ENCODE measurements at regions not wholly inside any gene's neighbourhood (a gene's known extent, or its start where the extent isn't known, plus 50 kb on each side); places are given as distances from the start of the nearest gene placed in this dataset.

DNA sequence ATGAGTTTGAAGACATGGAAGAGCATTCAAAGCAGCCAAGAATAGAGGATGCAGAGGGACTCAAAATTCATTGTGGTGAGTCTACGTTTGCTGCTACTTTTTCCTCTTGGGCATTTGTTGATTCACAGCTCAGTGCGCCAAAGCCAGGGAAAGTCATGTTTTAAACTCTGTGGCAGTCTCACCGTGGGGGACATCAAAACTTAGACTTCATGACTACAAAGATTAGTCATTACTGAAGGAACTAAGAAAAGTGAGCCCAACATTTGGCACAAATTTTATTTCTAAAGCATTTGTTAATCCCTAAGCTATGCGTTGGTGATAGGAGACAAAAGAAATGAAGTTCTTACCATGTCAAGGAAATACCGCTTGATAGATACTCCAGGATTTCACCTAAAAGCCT lies 73.7 kb upstream of the MTAP start:
- peaks cover 0 to 9% (median 0%) of the 10 kb centered on the region in 5 experiments for H3K27me3 ChIP-seq (replicated peaks in 2 of 5; ENCODE audit: control insufficient read depth in 4 of 5, insufficient read depth in 5 of 5, low read length in 4 of 5)
- 83% methylated on average over 5 of the region's 5 CpGs for WGBS (ENCODE audit: insufficient coverage)
- no peaks in the 10 kb centered on the region for H3K36me3 ChIP-seq (ENCODE audit: control insufficient read depth in 4 of 4, insufficient read depth in 4 of 4, low read length in 3 of 4)
- no peak overlapping the region for H3K27ac ChIP-seq (ENCODE audit: insufficient read depth in 1 of 2, low read depth in 1 of 2, low read length in 2 of 2, poor library complexity in 1 of 2, severe bottlenecking in 2 of 2)
- POLR2A ChIA-PET = no interaction called here
- no peaks in the 10 kb centered on the region for H3K4me1 ChIP-seq (ENCODE audit: control extremely low read depth in 1 of 4, control insufficient read depth in 4 of 4, insufficient read depth in 4 of 4, low read length in 3 of 4)
- H3K4me3 ChIP-seq (ENCODE audit: control insufficient read depth in 1 of 7, extremely low read depth in 1 of 7, insufficient read depth in 4 of 7, low read depth in 2 of 7, low read length in 6 of 7) = no peak overlapping the region
- CTCF ChIA-PET = no interaction called here
- no peak for DNase-seq
- no peaks in the 10 kb centered on the region for H3K9me3 ChIP-seq (ENCODE audit: control extremely low read depth in 1 of 5, control insufficient read depth in 4 of 5, insufficient read depth in 2 of 5, low read depth in 1 of 5, low read length in 4 of 5)

DNA sequence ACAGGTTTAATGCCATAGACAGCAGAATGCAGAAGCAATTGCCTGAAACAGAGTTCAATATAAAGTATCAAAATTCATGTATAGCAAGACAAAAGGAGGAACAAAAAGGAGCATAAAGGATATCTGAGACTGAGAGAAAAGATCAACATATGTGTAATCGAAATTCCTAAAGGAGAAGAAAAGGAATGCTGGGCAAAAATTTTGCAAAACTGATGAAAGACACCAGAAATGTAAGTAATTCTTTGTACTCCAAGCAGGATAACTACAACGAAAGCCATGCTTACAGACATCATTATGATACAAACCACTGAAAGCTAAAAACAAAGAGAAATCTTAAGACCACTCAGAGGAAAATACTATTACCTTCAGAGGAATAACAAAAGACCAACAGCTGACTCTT lies 72.8 kb upstream of the MTAP start:
- Histone ChIP-seq H3K4me3 (ENCODE audit: control insufficient read depth in 1 of 7, extremely low read depth in 1 of 7, insufficient read depth in 4 of 7, low read depth in 2 of 7, low read length in 6 of 7) (no peak overlapping the region), H3K27ac (ENCODE audit: insufficient read depth in 1 of 2, low read depth in 1 of 2, low read length in 2 of 2, poor library complexity in 1 of 2, severe bottlenecking in 2 of 2) (no peak overlapping the region), H3K9me3 (ENCODE audit: control extremely low read depth in 1 of 5, control insufficient read depth in 4 of 5, insufficient read depth in 2 of 5, low read depth in 1 of 5, low read length in 4 of 5) (no peaks in the 10 kb centered on the region), H3K36me3 (ENCODE audit: control insufficient read depth in 4 of 4, insufficient read depth in 4 of 4, low read length in 3 of 4) (no peaks in the 10 kb centered on the region), H3K27me3 (replicated peaks in 2 of 5; ENCODE audit: control insufficient read depth in 4 of 5, insufficient read depth in 5 of 5, low read length in 4 of 5) (peaks cover 0 to 9% (median 0%) of the 10 kb centered on the region in 5 experiments), H3K4me1 (ENCODE audit: control extremely low read depth in 1 of 4, control insufficient read depth in 4 of 4, insufficient read depth in 4 of 4, low read length in 3 of 4) (no peaks in the 10 kb centered on the region)
- 83% methylated on average over 1 of the region's 2 CpGs for WGBS (ENCODE audit: insufficient coverage)
- no peak for DNase-seq
- CTCF ChIA-PET = no interaction called here
- POLR2A ChIA-PET = no interaction called here

DNA sequence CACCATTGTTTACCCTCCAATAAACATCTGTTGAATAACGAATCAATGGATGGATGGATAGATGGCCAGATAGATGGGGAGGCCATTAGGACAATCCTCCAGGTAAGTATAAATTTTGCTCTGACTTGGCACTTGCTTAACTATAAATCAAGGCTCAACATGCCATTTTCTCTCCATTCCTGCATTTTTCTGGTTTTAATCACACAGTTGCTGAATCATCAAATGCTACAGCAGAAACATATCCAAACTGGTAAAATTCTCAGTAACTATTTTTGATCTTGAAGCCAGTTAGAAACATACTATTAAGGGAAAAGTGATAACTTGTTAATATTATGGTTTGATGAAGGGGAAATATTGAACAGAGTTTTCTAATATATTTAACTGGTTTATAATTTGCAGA lies 71.5 kb upstream of the MTAP start:
- WGBS (ENCODE audit: insufficient coverage) = no CpG with 5 or more reads among the region's 1 CpG
- Histone ChIP-seq H3K4me1 (ENCODE audit: control extremely low read depth in 1 of 4, control insufficient read depth in 4 of 4, insufficient read depth in 4 of 4, low read length in 3 of 4) (no peaks in the 10 kb centered on the region), H3K4me3 (ENCODE audit: control insufficient read depth in 1 of 7, extremely low read depth in 1 of 7, insufficient read depth in 4 of 7, low read depth in 2 of 7, low read length in 6 of 7) (no peak overlapping the region), H3K27ac (ENCODE audit: insufficient read depth in 1 of 2, low read depth in 1 of 2, low read length in 2 of 2, poor library complexity in 1 of 2, severe bottlenecking in 2 of 2) (no peak overlapping the region), H3K36me3 (ENCODE audit: control insufficient read depth in 4 of 4, insufficient read depth in 4 of 4, low read length in 3 of 4) (no peaks in the 10 kb centered on the region), H3K9me3 (ENCODE audit: control extremely low read depth in 1 of 5, control insufficient read depth in 4 of 5, insufficient read depth in 2 of 5, low read depth in 1 of 5, low read length in 4 of 5) (no peaks in the 10 kb centered on the region), H3K27me3 (replicated peaks in 2 of 5; ENCODE audit: control insufficient read depth in 4 of 5, insufficient read depth in 5 of 5, low read length in 4 of 5) (peaks cover 0 to 9% (median 0%) of the 10 kb centered on the region in 5 experiments)
- no peak for DNase-seq
- ChIA-PET CTCF (no interaction called here), POLR2A (no interaction called here)

DNA sequence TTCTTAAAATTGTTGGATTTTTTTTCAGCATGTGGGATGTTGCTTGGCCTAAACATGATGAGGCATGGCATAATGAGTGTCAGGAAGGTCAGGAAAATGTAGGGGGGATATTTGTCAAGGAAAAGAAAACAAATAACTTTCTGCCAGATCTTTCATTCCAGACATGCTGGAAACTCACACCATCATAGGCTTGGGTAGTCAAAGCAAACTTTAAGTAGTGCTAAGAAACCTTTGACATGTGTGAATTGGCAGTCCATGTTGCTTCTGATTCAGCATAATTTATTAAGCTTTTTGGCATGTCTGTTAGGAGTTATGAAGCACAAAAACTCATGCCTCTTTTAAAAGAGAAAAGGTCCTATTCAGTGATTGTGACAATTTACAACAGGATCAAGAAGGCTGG lies 61.3 kb upstream of the MTAP start:
- Histone ChIP-seq H3K9me3 (ENCODE audit: control extremely low read depth in 1 of 5, control insufficient read depth in 4 of 5, insufficient read depth in 2 of 5, low read depth in 1 of 5, low read length in 4 of 5) (no peaks in the 10 kb centered on the region), H3K36me3 (ENCODE audit: control insufficient read depth in 4 of 4, insufficient read depth in 4 of 4, low read length in 3 of 4) (no peaks in the 10 kb centered on the region), H3K4me3 (ENCODE audit: control insufficient read depth in 1 of 7, extremely low read depth in 1 of 7, insufficient read depth in 4 of 7, low read depth in 2 of 7, low read length in 6 of 7) (no peak overlapping the region), H3K27ac (ENCODE audit: insufficient read depth in 1 of 2, low read depth in 1 of 2, low read length in 2 of 2, poor library complexity in 1 of 2, severe bottlenecking in 2 of 2) (no peak overlapping the region), H3K27me3 (replicated peaks in 2 of 5; ENCODE audit: control insufficient read depth in 4 of 5, insufficient read depth in 5 of 5, low read length in 4 of 5) (peaks cover 0 to 4% (median 0%) of the 10 kb centered on the region in 5 experiments), H3K4me1 (ENCODE audit: control extremely low read depth in 1 of 4, control insufficient read depth in 4 of 4, insufficient read depth in 4 of 4, low read length in 3 of 4) (no peaks in the 10 kb centered on the region)
- DNase-seq = no peak
- ChIA-PET POLR2A (no interaction called here), CTCF (no interaction called here)

DNA sequence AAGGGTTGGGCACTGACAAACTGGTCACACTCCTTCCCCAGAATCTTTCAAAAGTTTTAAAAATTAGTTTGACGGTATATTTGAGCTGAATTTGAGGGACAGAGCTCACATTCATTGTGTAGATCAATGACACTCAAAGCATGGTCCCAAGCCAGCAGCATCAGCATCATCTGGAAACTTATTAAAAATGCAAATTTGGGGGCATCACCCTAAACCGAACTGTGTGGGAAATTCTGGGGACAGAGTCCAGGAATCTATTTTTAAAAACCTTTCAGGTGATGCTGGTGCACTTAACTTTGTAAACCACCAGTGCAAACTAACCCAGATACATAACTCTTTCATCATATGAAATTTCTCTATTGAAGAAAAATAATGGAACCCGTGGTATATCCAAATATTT lies 58.1 kb upstream of the MTAP start:
- no peak for DNase-seq
- WGBS (ENCODE audit: insufficient coverage) = 67% methylated on average over 1 of the region's 3 CpGs
- H3K4me3 ChIP-seq (ENCODE audit: control insufficient read depth in 1 of 7, extremely low read depth in 1 of 7, insufficient read depth in 4 of 7, low read depth in 2 of 7, low read length in 6 of 7) = no peak overlapping the region
- H3K27ac ChIP-seq (ENCODE audit: insufficient read depth in 1 of 2, low read depth in 1 of 2, low read length in 2 of 2, poor library complexity in 1 of 2, severe bottlenecking in 2 of 2) = no peak overlapping the region
- H3K36me3 ChIP-seq (ENCODE audit: control insufficient read depth in 4 of 4, insufficient read depth in 4 of 4, low read length in 3 of 4) = no peaks in the 10 kb centered on the region
- no peaks in the 10 kb centered on the region for H3K4me1 ChIP-seq (ENCODE audit: control extremely low read depth in 1 of 4, control insufficient read depth in 4 of 4, insufficient read depth in 4 of 4, low read length in 3 of 4)
- H3K27me3 ChIP-seq (replicated peaks in 2 of 5; ENCODE audit: control insufficient read depth in 4 of 5, insufficient read depth in 5 of 5, low read length in 4 of 5) = no peaks in the 10 kb centered on the region
- CTCF ChIA-PET = no interaction called here
- H3K9me3 ChIP-seq (ENCODE audit: control extremely low read depth in 1 of 5, control insufficient read depth in 4 of 5, insufficient read depth in 2 of 5, low read depth in 1 of 5, low read length in 4 of 5) = no peaks in the 10 kb centered on the region
- POLR2A ChIA-PET = no interaction called here

DNA sequence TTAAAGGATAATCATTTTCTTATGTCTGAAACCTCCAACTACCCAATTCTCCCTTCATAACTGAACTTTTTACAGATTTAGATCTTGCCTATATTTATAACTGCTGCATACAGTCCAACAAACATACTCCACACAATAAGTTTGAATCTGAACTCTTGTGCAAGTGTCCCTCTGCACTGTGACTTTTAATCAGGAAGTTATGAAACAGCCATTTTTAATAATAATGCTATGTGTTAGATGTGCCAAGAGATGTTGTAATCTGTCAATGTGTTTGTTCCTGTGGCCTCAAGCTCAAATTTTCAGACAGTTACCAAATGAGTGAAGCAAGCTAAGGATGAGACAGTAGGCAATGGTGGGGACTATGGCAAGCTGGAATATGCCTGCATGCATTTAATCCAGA lies 57.6 kb upstream of the MTAP start:
- Histone ChIP-seq H3K27ac (ENCODE audit: insufficient read depth in 1 of 2, low read depth in 1 of 2, low read length in 2 of 2, poor library complexity in 1 of 2, severe bottlenecking in 2 of 2) (no peak overlapping the region), H3K36me3 (ENCODE audit: control insufficient read depth in 4 of 4, insufficient read depth in 4 of 4, low read length in 3 of 4) (no peaks in the 10 kb centered on the region), H3K27me3 (replicated peaks in 2 of 5; ENCODE audit: control insufficient read depth in 4 of 5, insufficient read depth in 5 of 5, low read length in 4 of 5) (no peaks in the 10 kb centered on the region), H3K9me3 (ENCODE audit: control extremely low read depth in 1 of 5, control insufficient read depth in 4 of 5, insufficient read depth in 2 of 5, low read depth in 1 of 5, low read length in 4 of 5) (no peaks in the 10 kb centered on the region), H3K4me3 (ENCODE audit: control insufficient read depth in 1 of 7, extremely low read depth in 1 of 7, insufficient read depth in 4 of 7, low read depth in 2 of 7, low read length in 6 of 7) (no peak overlapping the region), H3K4me1 (ENCODE audit: control extremely low read depth in 1 of 4, control insufficient read depth in 4 of 4, insufficient read depth in 4 of 4, low read length in 3 of 4) (no peaks in the 10 kb centered on the region)
- CTCF ChIA-PET = no interaction called here
- no peak for DNase-seq
- POLR2A ChIA-PET = no interaction called here

DNA sequence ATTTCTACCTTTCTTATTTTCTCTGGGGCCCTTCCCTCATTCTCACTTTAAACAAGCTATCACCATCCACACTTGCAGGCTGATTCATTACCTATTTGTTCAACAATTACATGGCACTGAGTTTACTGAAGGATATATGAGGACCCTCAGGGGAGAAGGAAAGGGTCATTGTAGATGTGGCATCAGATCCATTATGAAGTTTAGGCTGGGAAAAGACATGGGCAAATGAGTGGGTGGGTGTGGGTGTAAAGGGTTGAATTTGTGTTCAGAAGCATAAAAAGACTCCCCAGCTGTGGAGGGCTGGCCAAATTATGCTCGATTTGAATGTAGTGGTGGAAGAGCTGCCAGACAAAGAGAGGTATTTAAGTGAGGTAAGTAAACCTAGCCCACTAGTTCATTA lies 55.9 kb upstream of the MTAP start:
- ChIA-PET CTCF (no interaction called here), POLR2A (no interaction called here)
- 56% methylated on average over 1 of the region's 1 CpG for WGBS (ENCODE audit: insufficient coverage)
- Histone ChIP-seq H3K9me3 (ENCODE audit: control extremely low read depth in 1 of 5, control insufficient read depth in 4 of 5, insufficient read depth in 2 of 5, low read depth in 1 of 5, low read length in 4 of 5) (no peaks in the 10 kb centered on the region), H3K36me3 (ENCODE audit: control insufficient read depth in 4 of 4, insufficient read depth in 4 of 4, low read length in 3 of 4) (no peaks in the 10 kb centered on the region), H3K4me3 (ENCODE audit: control insufficient read depth in 1 of 7, extremely low read depth in 1 of 7, insufficient read depth in 4 of 7, low read depth in 2 of 7, low read length in 6 of 7) (no peak overlapping the region), H3K27ac (ENCODE audit: insufficient read depth in 1 of 2, low read depth in 1 of 2, low read length in 2 of 2, poor library complexity in 1 of 2, severe bottlenecking in 2 of 2) (no peak overlapping the region), H3K27me3 (replicated peaks in 2 of 5; ENCODE audit: control insufficient read depth in 4 of 5, insufficient read depth in 5 of 5, low read length in 4 of 5) (no peaks in the 10 kb centered on the region), H3K4me1 (ENCODE audit: control extremely low read depth in 1 of 4, control insufficient read depth in 4 of 4, insufficient read depth in 4 of 4, low read length in 3 of 4) (no peaks in the 10 kb centered on the region)
- no peak for DNase-seq

DNA sequence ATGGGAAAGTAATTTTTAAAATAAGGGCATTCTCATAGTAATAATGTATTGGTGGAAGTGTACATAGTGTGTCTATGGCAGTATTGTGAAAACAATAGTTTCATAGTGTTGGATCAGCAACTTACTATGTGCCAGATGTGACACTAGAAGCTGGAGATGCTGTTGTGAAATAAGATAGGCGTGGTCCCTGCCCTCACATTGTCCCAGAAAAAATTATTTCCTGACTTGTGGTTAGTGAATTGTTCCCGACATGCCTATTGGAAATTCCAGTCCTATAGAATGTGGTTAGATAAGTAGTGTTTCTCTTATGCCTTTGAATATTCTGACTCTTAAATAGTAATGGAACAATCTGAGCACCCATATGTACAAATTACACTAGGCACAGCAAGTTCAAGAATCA lies 55.3 kb upstream of the MTAP start:
- WGBS (ENCODE audit: insufficient coverage) = no CpG with 5 or more reads among the region's 2 CpGs
- Histone ChIP-seq H3K4me3 (ENCODE audit: control insufficient read depth in 1 of 7, extremely low read depth in 1 of 7, insufficient read depth in 4 of 7, low read depth in 2 of 7, low read length in 6 of 7) (no peak overlapping the region), H3K9me3 (ENCODE audit: control extremely low read depth in 1 of 5, control insufficient read depth in 4 of 5, insufficient read depth in 2 of 5, low read depth in 1 of 5, low read length in 4 of 5) (no peaks in the 10 kb centered on the region), H3K36me3 (ENCODE audit: control insufficient read depth in 4 of 4, insufficient read depth in 4 of 4, low read length in 3 of 4) (no peaks in the 10 kb centered on the region), H3K27ac (ENCODE audit: insufficient read depth in 1 of 2, low read depth in 1 of 2, low read length in 2 of 2, poor library complexity in 1 of 2, severe bottlenecking in 2 of 2) (no peak overlapping the region), H3K4me1 (ENCODE audit: control extremely low read depth in 1 of 4, control insufficient read depth in 4 of 4, insufficient read depth in 4 of 4, low read length in 3 of 4) (no peaks in the 10 kb centered on the region), H3K27me3 (replicated peaks in 2 of 5; ENCODE audit: control insufficient read depth in 4 of 5, insufficient read depth in 5 of 5, low read length in 4 of 5) (no peaks in the 10 kb centered on the region)
- ChIA-PET POLR2A (no interaction called here), CTCF (no interaction called here)
- no peak for DNase-seq

Measured in common myeloid progenitor, CD34-positive (primary cell).